ENCODE measurements at regions not wholly inside any gene's neighbourhood (a gene's known extent, or its start where the extent isn't known, plus 50 kb on each side); places are given as distances from the start of the nearest gene placed in this dataset.

DNA sequence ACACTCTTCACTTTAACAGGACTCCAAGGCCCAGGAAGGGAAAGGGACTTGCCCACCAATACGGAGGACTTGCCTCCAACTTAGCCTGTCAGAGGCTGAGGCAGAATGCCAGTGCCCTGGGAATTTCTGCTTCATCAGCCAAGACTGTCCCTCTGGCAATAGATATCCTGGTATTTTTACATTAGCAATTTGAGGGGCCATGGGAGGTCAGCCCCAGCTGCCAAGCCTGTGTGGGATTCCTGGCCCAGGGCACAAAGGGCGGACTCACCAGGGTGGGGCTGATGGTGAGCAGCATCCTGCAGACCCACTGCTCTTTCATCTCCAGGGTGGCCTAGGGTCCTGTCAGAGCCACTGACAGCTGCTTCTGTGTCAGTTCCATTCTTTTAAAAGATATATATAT is 78.3 kb upstream of the CIBAR2 start:
- no peak overlapping the region for H3K27ac ChIP-seq (ENCODE audit: control insufficient read depth, insufficient read depth, low read length)
- no peaks in the 10 kb centered on the region for H4K20me1 ChIP-seq (ENCODE audit: control insufficient read depth, extremely low read depth, insufficient read depth, low read length)
- H3K9me3 ChIP-seq (ENCODE audit: control insufficient read depth, low read depth, low read length) = no peaks in the 10 kb centered on the region
- TF ChIP-seq, protein P1, sequence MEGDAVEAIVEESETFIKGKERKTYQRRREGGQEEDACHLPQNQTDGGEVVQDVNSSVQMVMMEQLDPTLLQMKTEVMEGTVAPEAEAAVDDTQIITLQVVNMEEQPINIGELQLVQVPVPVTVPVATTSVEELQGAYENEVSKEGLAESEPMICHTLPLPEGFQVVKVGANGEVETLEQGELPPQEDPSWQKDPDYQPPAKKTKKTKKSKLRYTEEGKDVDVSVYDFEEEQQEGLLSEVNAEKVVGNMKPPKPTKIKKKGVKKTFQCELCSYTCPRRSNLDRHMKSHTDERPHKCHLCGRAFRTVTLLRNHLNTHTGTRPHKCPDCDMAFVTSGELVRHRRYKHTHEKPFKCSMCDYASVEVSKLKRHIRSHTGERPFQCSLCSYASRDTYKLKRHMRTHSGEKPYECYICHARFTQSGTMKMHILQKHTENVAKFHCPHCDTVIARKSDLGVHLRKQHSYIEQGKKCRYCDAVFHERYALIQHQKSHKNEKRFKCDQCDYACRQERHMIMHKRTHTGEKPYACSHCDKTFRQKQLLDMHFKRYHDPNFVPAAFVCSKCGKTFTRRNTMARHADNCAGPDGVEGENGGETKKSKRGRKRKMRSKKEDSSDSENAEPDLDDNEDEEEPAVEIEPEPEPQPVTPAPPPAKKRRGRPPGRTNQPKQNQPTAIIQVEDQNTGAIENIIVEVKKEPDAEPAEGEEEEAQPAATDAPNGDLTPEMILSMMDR (optimal IDR thresholded peaks at IDR 0.05 in 1 of 3, IDR thresholded peaks at IDR 0.05 in 1 of 3, conservative IDR thresholded peaks at IDR 0.05 in 1 of 3; ENCODE audit: extremely low read depth in 1 of 3, insufficient read depth in 2 of 3, low read length in 3 of 3) = no peak
- TF ChIP-seq EZH2 (IDR thresholded peaks at IDR 0.05; ENCODE audit: low read length) = no peak
- no peaks in the 10 kb centered on the region for H3K79me2 ChIP-seq (ENCODE audit: control insufficient read depth, insufficient read depth, low read length)
- no peaks in the 10 kb centered on the region for H3K9me1 ChIP-seq (ENCODE audit: control insufficient read depth, extremely low read depth, insufficient read depth, low read length)
- no peaks in the 10 kb centered on the region for H3K27me3 ChIP-seq (ENCODE audit: control insufficient read depth, extremely low read depth, insufficient read depth, low read length)
- no peak overlapping the region for H3K9ac ChIP-seq (ENCODE audit: control insufficient read depth, extremely low read depth, insufficient read depth, low read length)
- dilution Hi-C loops (cut with MboI; ENCODE audit: extremely low pct_ligation_motif_present, low sequenced_read_pairs) = no loop called here
- no peak overlapping the region for H2AFZ ChIP-seq (ENCODE audit: control insufficient read depth, low read length)
- no peaks in the 10 kb centered on the region for H3K4me1 ChIP-seq (ENCODE audit: control insufficient read depth, extremely low read depth, insufficient read depth, low read length)
- DNase-seq (ENCODE audit: low read depth, low spot score) = no peak
- H3K4me2 ChIP-seq (ENCODE audit: control insufficient read depth, extremely low read depth, insufficient read depth, low read depth, low read length) = no peak overlapping the region
- FAIRE-seq = no peak
- H3K36me3 ChIP-seq (ENCODE audit: control insufficient read depth in 2 of 2, extremely low read depth in 1 of 2, insufficient read depth in 2 of 2, low read length in 2 of 2) = no peaks in the 10 kb centered on the region
- no peak overlapping the region for H3K4me3 ChIP-seq (ENCODE audit: control insufficient read depth in 2 of 3, extremely low read depth in 1 of 3, insufficient read depth in 2 of 3, low read depth in 1 of 3, low read length in 3 of 3)

DNA sequence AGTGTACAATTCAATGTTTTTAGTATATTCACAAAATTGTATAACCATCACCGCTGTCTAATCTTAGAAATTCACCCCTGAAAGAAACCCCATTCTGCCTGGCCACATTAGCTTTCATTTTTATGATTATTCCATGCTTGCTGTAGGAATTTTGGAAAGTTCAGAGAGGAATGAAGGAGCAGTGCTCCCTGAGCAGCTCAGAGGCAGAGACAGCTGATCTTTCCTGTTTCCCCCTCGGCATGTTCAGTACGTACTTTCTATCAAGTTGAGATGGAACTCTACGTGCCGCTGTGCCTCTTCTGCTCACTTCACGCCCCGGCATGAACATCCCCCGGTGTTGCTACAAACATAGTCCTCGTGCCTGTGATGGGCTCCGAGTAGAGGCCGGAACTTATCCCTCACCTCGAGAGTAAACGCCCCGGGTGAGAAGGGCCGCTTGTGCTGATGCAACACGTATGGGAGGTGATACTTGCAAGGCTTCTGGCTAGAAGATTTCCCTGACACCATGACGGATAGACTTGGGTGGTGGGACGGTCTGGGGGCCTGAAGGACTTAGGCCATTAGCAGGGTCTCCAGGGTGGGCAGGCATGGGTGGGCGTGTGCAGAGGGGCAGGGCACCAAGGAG is 79.2 kb upstream of the CIBAR2 start:
- no peak overlapping the region for H3K27ac ChIP-seq (ENCODE audit: control insufficient read depth, insufficient read depth, low read length)
- no peak overlapping the region for H3K4me3 ChIP-seq (ENCODE audit: control insufficient read depth in 2 of 3, extremely low read depth in 1 of 3, insufficient read depth in 2 of 3, low read depth in 1 of 3, low read length in 3 of 3)
- no peaks in the 10 kb centered on the region for H3K9me1 ChIP-seq (ENCODE audit: control insufficient read depth, extremely low read depth, insufficient read depth, low read length)
- H3K36me3 ChIP-seq (ENCODE audit: control insufficient read depth in 2 of 2, extremely low read depth in 1 of 2, insufficient read depth in 2 of 2, low read length in 2 of 2) = no peaks in the 10 kb centered on the region
- H3K27me3 ChIP-seq (ENCODE audit: control insufficient read depth, extremely low read depth, insufficient read depth, low read length) = no peaks in the 10 kb centered on the region
- no peaks in the 10 kb centered on the region for H3K79me2 ChIP-seq (ENCODE audit: control insufficient read depth, insufficient read depth, low read length)
- TF ChIP-seq EZH2 (IDR thresholded peaks at IDR 0.05; ENCODE audit: low read length) = no peak
- TF ChIP-seq, protein P1 (optimal IDR thresholded peaks at IDR 0.05 in 1 of 3, IDR thresholded peaks at IDR 0.05 in 1 of 3, conservative IDR thresholded peaks at IDR 0.05 in 1 of 3; ENCODE audit: extremely low read depth in 1 of 3, insufficient read depth in 2 of 3, low read length in 3 of 3) = no peak
- H3K9me3 ChIP-seq (ENCODE audit: control insufficient read depth, low read depth, low read length) = no peaks in the 10 kb centered on the region
- DNase-seq (ENCODE audit: low read depth, low spot score) = no peak
- peaks cover 8% of the 10 kb centered on the region for H3K4me1 ChIP-seq (ENCODE audit: control insufficient read depth, extremely low read depth, insufficient read depth, low read length)
- no peak overlapping the region for H3K9ac ChIP-seq (ENCODE audit: control insufficient read depth, extremely low read depth, insufficient read depth, low read length)
- no peak overlapping the region for H3K4me2 ChIP-seq (ENCODE audit: control insufficient read depth, extremely low read depth, insufficient read depth, low read depth, low read length)
- no peaks in the 10 kb centered on the region for H4K20me1 ChIP-seq (ENCODE audit: control insufficient read depth, extremely low read depth, insufficient read depth, low read length)
- dilution Hi-C loops (cut with MboI; ENCODE audit: extremely low pct_ligation_motif_present, low sequenced_read_pairs) = no loop called here
- no peak for FAIRE-seq
- H2AFZ ChIP-seq (ENCODE audit: control insufficient read depth, low read length) = no peak overlapping the region
